B cell (primary cell): ENCODE measurements at regions not wholly inside any gene's neighbourhood (a gene's known extent, or its start where the extent isn't known, plus 50 kb on each side); places are given as distances from the start of the nearest gene placed in this dataset.

Experiments
- ATAC-seq: fragments of 200-7000 bp; cut with Tn5 transposase; one replicate; pipeline ENCODE4 v1.10.0; 2021; ENCODE audit warnings: low read depth, mild to moderate bottlenecking, moderate number of reproducible peaks, moderate library complexity
- CTCF ChIA-PET: fragments of 350-600 bp; sonication (Branson Sonifier 250); formaldehyde crosslinking; loops from one replicate; lab custom pipeline; 2021; ENCODE audit warnings: antibody characterized with exemption, inconsistent platforms; lab: Charles Lee
- POLR2A ChIA-PET: fragments of 350-600 bp; sonication (Branson Sonifier 250); formaldehyde crosslinking; loops from one replicate; lab custom pipeline; 2021; ENCODE audit warnings: antibody characterized with exemption; lab: Charles Lee
- DNase-seq: peaks from one replicate; pipeline ENCODE4 v3.0.0; 2013
- H2AFZ ChIP-seq: 2 replicates; pipeline ENCODE4 v1.6.1; 2012; ENCODE audit warnings: mild to moderate bottlenecking, low read depth, low read length; ENCODE audit not compliant: insufficient read depth, poor library complexity, severe bottlenecking
- H3K27ac ChIP-seq, 2 donors: 1 replicate in 1 of 2; 2 replicates in 1 of 2; pipeline ENCODE4 v1.5.1; 2012 to 2013; ENCODE audit warnings: low read length in 2 of 2, mild to moderate bottlenecking in 2 of 2, moderate library complexity in 1 of 2
- H3K27me3 ChIP-seq, 4 experiments: fragments of 200-600 bp in 1 of 4; sonication (generic) in 1 of 4; replicated peaks in 1 of 4; 1 replicate in 2 of 4; 2 replicates in 2 of 4; pipeline versions ENCODE4 v1.6.1 to v1.7.0; 2013 to 2016; ENCODE audit warnings: low read length in 3 of 4, mild to moderate bottlenecking in 2 of 4, mixed read lengths in 1 of 4, moderate library complexity in 1 of 4; ENCODE audit not compliant: insufficient read depth in 4 of 4, control insufficient read depth in 3 of 4; ENCODE audit errors: control extremely low read depth in 1 of 4
- H3K36me3 ChIP-seq, 2 experiments: replicated peaks in 1 of 2; 1 replicate in 1 of 2; 2 replicates in 1 of 2; pipeline versions ENCODE4 v1.6.1 to v1.7.1; 2013; ENCODE audit warnings: low read length in 1 of 2; ENCODE audit not compliant: insufficient read depth in 2 of 2, control insufficient read depth in 1 of 2; ENCODE audit errors: control extremely low read depth in 1 of 2, extremely low read depth in 1 of 2
- H3K4me1 ChIP-seq, 2 donors: fragments of 200-600 bp in 1 of 2; sonication (generic) in 1 of 2; 1 replicate in 1 of 2; 2 replicates in 1 of 2; pipeline versions ENCODE4 v1.5.1 to v1.6.1; 2013 to 2017; ENCODE audit warnings: low read length in 2 of 2; ENCODE audit not compliant: control insufficient read depth in 2 of 2, insufficient read depth in 2 of 2
- H3K4me2 ChIP-seq: replicated peaks from 2 replicates; pipeline ENCODE3; 2012; ENCODE audit warnings: mild to moderate bottlenecking, low read depth, low read length; ENCODE audit not compliant: poor library complexity, severe bottlenecking
- H3K4me3 ChIP-seq, 5 experiments: fragments of 200-600 bp in 1 of 5; sonication (generic) in 1 of 5; 1 replicate in 3 of 5; 2 replicates in 2 of 5; pipeline versions ENCODE4 v1.5.1 to v1.7.0; 2011 to 2016; ENCODE audit warnings: low read length in 4 of 5, mild to moderate bottlenecking in 4 of 5, low read depth in 2 of 5, control low read depth in 1 of 5, moderate library complexity in 1 of 5; ENCODE audit not compliant: insufficient read depth in 1 of 5; ENCODE audit errors: control extremely low read depth in 1 of 5, extremely low read depth in 1 of 5
- H3K79me2 ChIP-seq: fragments of 200-600 bp; sonication (generic); one replicate; pipeline ENCODE4 v1.6.0; 2016; ENCODE audit warnings: low read length; ENCODE audit not compliant: control insufficient read depth, insufficient read depth
- H3K9ac ChIP-seq: fragments of 200-600 bp; sonication (generic); 2 replicates; pipeline ENCODE4 v1.6.1; 2017; ENCODE audit warnings: mild to moderate bottlenecking, low read length, moderate library complexity
- H3K9me3 ChIP-seq, 3 donors: one replicate each; pipeline versions ENCODE4 v1.6.1 to v1.7.1; 2013; ENCODE audit warnings: low read length in 2 of 3; ENCODE audit not compliant: control insufficient read depth in 2 of 3, insufficient read depth in 1 of 3; ENCODE audit errors: control extremely low read depth in 1 of 3
- H4K20me1 ChIP-seq: 2 replicates; pipeline ENCODE4 v1.6.0; 2012; ENCODE audit warnings: mild to moderate bottlenecking, low read length; ENCODE audit not compliant: insufficient read depth, control insufficient read depth, poor library complexity, severe bottlenecking
- H3K27ac Mint-ChIP-seq: one replicate; pipeline ENCODE4 v1.8.0; 2021; ENCODE audit warnings: mixed read lengths
- H3K27me3 Mint-ChIP-seq: one replicate; pipeline ENCODE4 v1.8.0; 2021; ENCODE audit warnings: mixed read lengths
- H3K4me1 Mint-ChIP-seq: one replicate; pipeline ENCODE4 v1.8.0; 2021; ENCODE audit warnings: mixed read lengths
- H3K4me3 Mint-ChIP-seq: one replicate; pipeline ENCODE4 v1.8.0; 2021; ENCODE audit warnings: mixed read lengths
- H3K9me3 Mint-ChIP-seq: one replicate; pipeline ENCODE4 v1.8.0; 2022; ENCODE audit warnings: mixed read lengths; ENCODE audit not compliant: insufficient read depth
- CTCF ChIP-seq: fragments of 200-600 bp; IDR thresholded peaks from one replicate; pipeline ENCODE4 v1.8.0; 2022; ENCODE audit warnings: antibody characterized with exemption, mild to moderate bottlenecking
- EZH2 ChIP-seq: IDR thresholded peaks from 2 replicates; pipeline ENCODE4 v1.6.1; 2012; ENCODE audit warnings: borderline replicate concordance, low read depth, mild to moderate bottlenecking, moderate library complexity, low read length; ENCODE audit not compliant: insufficient read depth, poor library complexity, severe bottlenecking
- WGBS: methylation state at CpG from one replicate; pipeline ENCODE4 v1.1.5; 2013; ENCODE audit warnings: missing lambda C conversion rate; ENCODE audit not compliant: insufficient coverage; 5-methylcytosine and 5-hydroxymethylcytosine counted together
- intact Hi-C: fragments of 100-400 bp; cut with micrococcal nuclease; formaldehyde crosslinking; loops from one replicate; pipeline ENCODE4 v1.10.0; 2022

- CTCF ChIA-PET, result no interaction called here
- Mint-ChIP-seq H3K27me3 (peaks cover 15% of the 10 kb centered on the region), H3K4me1 (no peaks in the 10 kb centered on the region), H3K4me3 (no peak overlapping the region), H3K9me3 (peaks cover 3% of the 10 kb centered on the region), H3K27ac (no peak overlapping the region)
- H3K9ac ChIP-seq, result no peak overlapping the region
- DNase-seq (no peak), ATAC-seq (no peak)
- WGBS, result 82% methylated on average over 2 of the region's 3 CpGs
- H3K4me3 ChIP-seq, result no peak overlapping the region
- no peaks in the 10 kb centered on the region for H3K4me1 ChIP-seq
- intact Hi-C loops, result no loop called here
- no peaks in the 10 kb centered on the region for H4K20me1 ChIP-seq
- H3K79me2 ChIP-seq, result no peaks in the 10 kb centered on the region
- no peaks in the 10 kb centered on the region for H3K9me3 ChIP-seq
- H3K27me3 ChIP-seq, result no peaks in the 10 kb centered on the region
- no peaks in the 10 kb centered on the region for H3K36me3 ChIP-seq
- no peak overlapping the region for H3K27ac ChIP-seq
- no peak overlapping the region for H2AFZ ChIP-seq
- TF ChIP-seq EZH2 (no peak), CTCF (no peak)
- POLR2A ChIA-PET, result no interaction called here
- no peak overlapping the region for H3K4me2 ChIP-seq
These were observed 238.0 kb downstream of the IRS2 start for GRCh38 chr13:109548374-109548773.

- H3K9me3 Mint-ChIP-seq, result peaks cover 3% of the 10 kb centered on the region
- H3K4me3 Mint-ChIP-seq, result no peak overlapping the region
- H3K27ac Mint-ChIP-seq, result no peak overlapping the region
- Histone ChIP-seq H3K9ac (no peak overlapping the region), H3K27me3 (no peaks in the 10 kb centered on the region), H3K4me3 (no peak overlapping the region), H2AFZ (no peak overlapping the region), H3K4me2 (no peak overlapping the region), H3K36me3 (no peaks in the 10 kb centered on the region), H3K4me1 (no peaks in the 10 kb centered on the region), H4K20me1 (no peaks in the 10 kb centered on the region), H3K79me2 (no peaks in the 10 kb centered on the region), H3K9me3 (no peaks in the 10 kb centered on the region), H3K27ac (no peak overlapping the region)
- TF ChIP-seq EZH2 (no peak), CTCF (no peak)
- no peaks in the 10 kb centered on the region for H3K4me1 Mint-ChIP-seq
- ATAC-seq (no peak), DNase-seq (no peak)
- intact Hi-C loops, result no loop called here
- POLR2A ChIA-PET, result no interaction called here
- peaks cover 15% of the 10 kb centered on the region for H3K27me3 Mint-ChIP-seq
- WGBS, result 82% methylated on average over 2 of the region's 5 CpGs
- CTCF ChIA-PET, result no interaction called here
These were observed 238.4 kb downstream of the IRS2 start for GRCh38 chr13:109547942-109548341.
